ENCODE measurements at regions not wholly inside any gene's neighbourhood (a gene's known extent, or its start where the extent isn't known, plus 50 kb on each side); places are given as distances from the start of the nearest gene placed in this dataset.
"Not testable (repeated sequence)": the region's sequence is repeated elsewhere in the genome, so short reads cannot be mapped to it uniquely, and the experiment has no call there.

DNA sequence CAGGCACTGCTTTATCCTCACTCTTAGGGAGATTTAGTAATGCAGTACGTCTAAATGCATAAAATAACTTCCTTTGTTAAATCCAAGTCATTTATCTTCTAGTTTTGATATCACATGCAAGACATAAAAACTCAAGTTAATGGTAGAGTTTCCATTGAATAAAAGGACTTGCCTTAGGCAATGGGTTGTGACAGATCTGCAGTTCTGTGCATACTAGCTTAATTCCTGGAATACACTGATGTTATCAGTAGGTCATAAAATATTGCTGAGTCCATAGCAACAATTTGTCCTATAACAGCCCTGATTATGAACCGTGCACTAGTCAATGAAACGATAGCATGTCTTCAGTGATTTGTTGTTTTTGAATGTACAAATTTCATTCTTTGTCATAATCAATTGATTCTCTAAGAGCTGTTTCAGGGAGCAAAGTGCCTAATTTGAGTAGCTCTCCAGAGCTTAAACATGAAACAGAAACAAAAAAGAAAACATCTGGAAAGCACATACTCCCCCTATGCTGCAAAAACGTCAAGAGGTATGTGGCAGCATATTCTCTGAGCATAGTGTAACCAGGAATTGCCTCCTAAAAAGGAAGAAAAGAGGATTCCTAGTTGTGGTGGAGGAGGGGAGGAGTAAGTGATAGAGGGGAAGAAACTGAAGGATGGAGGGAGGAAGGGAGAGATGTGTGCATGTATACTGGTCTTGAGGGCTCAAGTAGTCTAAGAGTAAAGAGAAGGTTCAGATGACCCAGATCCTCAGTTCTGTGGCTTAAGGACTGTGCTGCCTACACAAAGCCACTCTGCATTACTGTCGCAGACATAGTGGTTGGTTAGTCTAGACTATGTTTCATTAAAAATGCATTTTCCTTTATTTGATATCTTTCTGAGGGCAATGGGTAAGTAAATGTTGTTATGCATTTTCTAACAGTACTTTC is 589.2 kb downstream of the PRR16 start:
- TF ChIP-seq, protein P1, sequence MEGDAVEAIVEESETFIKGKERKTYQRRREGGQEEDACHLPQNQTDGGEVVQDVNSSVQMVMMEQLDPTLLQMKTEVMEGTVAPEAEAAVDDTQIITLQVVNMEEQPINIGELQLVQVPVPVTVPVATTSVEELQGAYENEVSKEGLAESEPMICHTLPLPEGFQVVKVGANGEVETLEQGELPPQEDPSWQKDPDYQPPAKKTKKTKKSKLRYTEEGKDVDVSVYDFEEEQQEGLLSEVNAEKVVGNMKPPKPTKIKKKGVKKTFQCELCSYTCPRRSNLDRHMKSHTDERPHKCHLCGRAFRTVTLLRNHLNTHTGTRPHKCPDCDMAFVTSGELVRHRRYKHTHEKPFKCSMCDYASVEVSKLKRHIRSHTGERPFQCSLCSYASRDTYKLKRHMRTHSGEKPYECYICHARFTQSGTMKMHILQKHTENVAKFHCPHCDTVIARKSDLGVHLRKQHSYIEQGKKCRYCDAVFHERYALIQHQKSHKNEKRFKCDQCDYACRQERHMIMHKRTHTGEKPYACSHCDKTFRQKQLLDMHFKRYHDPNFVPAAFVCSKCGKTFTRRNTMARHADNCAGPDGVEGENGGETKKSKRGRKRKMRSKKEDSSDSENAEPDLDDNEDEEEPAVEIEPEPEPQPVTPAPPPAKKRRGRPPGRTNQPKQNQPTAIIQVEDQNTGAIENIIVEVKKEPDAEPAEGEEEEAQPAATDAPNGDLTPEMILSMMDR (conservative IDR thresholded peaks at IDR 0.05; ENCODE audit: low read depth, low read length) = no peak
- H3K4me3 ChIP-seq (ENCODE audit: low read length) = no peak overlapping the region
- DNase-seq (ENCODE audit: low read depth) = no peak

DNA sequence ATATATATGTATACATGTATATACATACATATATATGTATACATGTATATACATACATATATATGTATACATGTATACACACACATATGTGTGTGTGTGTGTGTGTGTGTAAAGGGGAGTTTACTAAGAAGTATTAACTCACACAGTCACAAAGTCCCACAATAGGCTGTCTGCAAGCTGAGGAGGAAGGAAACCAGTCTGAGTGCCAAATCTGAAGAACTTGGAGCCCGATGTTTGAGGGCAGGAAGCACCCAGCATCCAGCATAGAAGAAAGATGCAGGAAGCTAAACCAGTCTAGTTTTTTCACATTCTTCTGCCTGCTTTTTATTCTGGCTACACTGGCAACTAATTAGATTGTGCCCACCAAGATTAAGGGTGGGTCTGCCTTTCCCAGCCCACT is 591.5 kb downstream of the PRR16 start:
- no peak for DNase-seq (ENCODE audit: low read depth)
- TF ChIP-seq, protein P1 (conservative IDR thresholded peaks at IDR 0.05; ENCODE audit: low read depth, low read length) = no peak
- H3K4me3 ChIP-seq (ENCODE audit: low read length) = no peak overlapping the region

DNA sequence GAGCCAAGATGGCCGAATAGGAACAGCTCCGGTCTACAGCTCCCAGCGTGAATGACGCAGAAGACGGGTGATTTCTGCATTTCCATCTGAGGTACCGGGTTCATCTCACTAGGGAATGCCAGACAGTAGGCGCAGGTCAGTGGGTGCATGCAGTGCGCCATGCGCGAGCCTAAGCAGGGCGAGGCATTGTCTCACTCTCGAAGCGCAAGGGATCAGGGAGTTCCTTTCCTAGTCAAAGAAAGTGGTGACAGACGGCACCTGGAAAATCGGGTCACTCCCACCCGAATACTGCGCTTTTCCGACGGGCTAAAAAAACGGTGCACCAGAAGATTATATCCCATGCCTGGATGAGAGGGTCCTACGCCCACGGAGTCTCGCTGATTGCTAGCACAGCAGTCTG is 600.1 kb downstream of the PRR16 start:
- DNase-seq (ENCODE audit: low read depth); H3K4me3 ChIP-seq (ENCODE audit: low read length): not testable (repeated sequence)

DNA sequence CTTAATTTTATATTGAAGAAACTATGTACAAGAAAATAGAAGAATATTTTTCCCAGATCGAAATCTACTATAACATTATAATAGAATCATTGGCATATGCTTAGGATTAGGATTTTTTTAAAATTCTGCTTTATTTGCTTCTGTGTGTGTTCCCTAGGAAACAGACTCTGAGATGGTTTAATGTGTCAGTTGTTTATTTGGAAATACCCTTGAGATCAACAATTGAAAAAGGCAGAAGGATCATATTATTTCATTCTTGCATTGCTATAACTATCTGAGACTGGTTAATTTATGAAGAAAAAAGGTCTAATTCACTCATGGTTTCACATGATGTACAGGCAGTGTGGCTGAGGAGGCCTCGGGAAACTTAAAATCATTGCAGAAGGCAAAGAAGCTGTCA is 622.6 kb downstream of the PRR16 start:
- no peak for DNase-seq (ENCODE audit: low read depth)
- no peak overlapping the region for H3K4me3 ChIP-seq (ENCODE audit: low read length)
- TF ChIP-seq, protein P1 (conservative IDR thresholded peaks at IDR 0.05; ENCODE audit: low read depth, low read length) = no peak

DNA sequence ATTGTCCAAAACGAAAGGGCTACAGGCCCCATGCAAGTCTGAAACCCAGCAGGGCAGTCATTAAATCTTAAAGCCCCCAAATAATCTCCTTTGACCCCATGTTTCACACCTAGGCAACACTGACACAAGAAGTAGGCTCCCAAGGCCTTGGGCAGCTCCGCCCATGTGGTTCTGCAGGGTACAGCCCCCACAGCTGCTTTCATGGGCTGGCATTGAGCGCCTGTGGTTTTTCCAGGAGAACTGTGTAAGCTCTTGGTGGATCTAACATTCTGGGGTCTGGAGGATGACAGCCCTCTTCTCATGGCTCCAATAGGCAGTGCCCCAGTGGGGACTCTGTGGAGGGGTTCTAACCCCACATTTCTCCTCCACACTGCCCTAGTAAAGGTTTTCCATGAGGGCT is 623.5 kb downstream of the PRR16 start:
- DNase-seq (ENCODE audit: low read depth) = no peak
- TF ChIP-seq, protein P1 (conservative IDR thresholded peaks at IDR 0.05; ENCODE audit: low read depth, low read length) = no peak
- H3K4me3 ChIP-seq (ENCODE audit: low read length) = no peak overlapping the region

DNA sequence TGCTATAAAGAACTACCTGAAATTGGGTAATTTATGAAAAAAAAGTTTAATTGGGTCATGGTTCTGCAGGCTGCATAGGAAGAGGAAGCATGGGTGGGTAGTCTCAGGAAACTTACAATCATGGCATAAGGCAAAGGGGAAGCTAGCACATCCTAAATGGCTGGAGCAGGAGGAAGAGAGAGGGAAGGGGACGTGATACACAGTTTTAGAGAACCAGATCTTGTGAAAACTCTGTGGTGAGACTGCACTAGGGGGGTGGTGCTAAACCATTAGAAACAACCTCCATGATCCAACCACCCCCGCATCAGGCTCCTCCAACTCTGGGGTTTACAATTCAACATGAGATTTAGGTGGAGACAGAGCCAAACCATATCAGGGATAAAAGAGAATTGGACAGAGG is 624.2 kb downstream of the PRR16 start:
- TF ChIP-seq, protein P1 (conservative IDR thresholded peaks at IDR 0.05; ENCODE audit: low read depth, low read length) = no peak
- DNase-seq (ENCODE audit: low read depth) = no peak
- no peak overlapping the region for H3K4me3 ChIP-seq (ENCODE audit: low read length)

DNA sequence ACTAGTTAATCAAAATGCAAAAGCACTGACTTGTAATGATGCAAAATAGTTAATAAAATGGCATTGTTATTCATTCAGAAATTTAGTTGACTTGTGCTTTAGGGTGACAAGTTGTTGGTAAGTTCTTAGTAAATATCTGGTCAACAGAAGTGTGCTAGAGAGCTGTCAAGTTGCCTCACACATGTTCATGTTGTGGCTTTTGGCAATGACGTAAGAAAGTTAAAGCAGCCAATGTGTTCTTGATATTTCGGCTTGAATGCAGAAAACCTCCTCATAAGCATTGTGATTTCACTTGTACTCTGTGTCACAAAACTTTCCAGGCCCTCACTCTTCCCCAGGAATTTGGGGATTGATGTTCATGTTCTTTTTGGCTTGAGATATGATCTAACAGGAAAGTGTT is 626.7 kb downstream of the PRR16 start:
- DNase-seq (ENCODE audit: low read depth) = no peak
- TF ChIP-seq, protein P1 (conservative IDR thresholded peaks at IDR 0.05; ENCODE audit: low read depth, low read length) = no peak
- H3K4me3 ChIP-seq (ENCODE audit: low read length) = no peak overlapping the region
